ENCODE measurements at regions not wholly inside any gene's neighbourhood (a gene's known extent, or its start where the extent isn't known, plus 50 kb on each side); places are given as distances from the start of the nearest gene placed in this dataset.

GRCh38 chr16:85251225-85251760 lies 139.0 kb upstream of the CIBAR2 start:
- H3K4me3 Mint-ChIP-seq: no peak overlapping the region
- H3K9me3 Mint-ChIP-seq: no peaks in the 10 kb centered on the region
- no peak for DNase-seq (ENCODE audit: low spot score)
- H3K36me3 Mint-ChIP-seq (ENCODE audit: low read depth): no peaks in the 10 kb centered on the region
- H3K4me1 Mint-ChIP-seq (ENCODE audit: low read depth): no peaks in the 10 kb centered on the region
- intact Hi-C loops (cut with micrococcal nuclease): no loop called here
- H3K27ac Mint-ChIP-seq: no peak overlapping the region
- H3K27me3 Mint-ChIP-seq (ENCODE audit: insufficient read depth): peaks cover 2% of the 10 kb centered on the region

- Mint-ChIP-seq H3K4me1 (ENCODE audit: low read depth) (no peaks in the 10 kb centered on the region), H3K9me3 (no peaks in the 10 kb centered on the region), H3K4me3 (no peak overlapping the region), H3K36me3 (ENCODE audit: low read depth) (no peaks in the 10 kb centered on the region), H3K27ac (no peak overlapping the region), H3K27me3 (ENCODE audit: insufficient read depth) (peaks cover 2% of the 10 kb centered on the region)
- intact Hi-C loops (cut with micrococcal nuclease): no loop called here
- no peak for DNase-seq (ENCODE audit: low spot score)
Measured at GRCh38 chr16:85252014-85252413, 139.7 kb upstream of the CIBAR2 start.

GRCh38 chr16:85252461-85252860 lies 140.2 kb upstream of the CIBAR2 start:
- H3K27me3 Mint-ChIP-seq (ENCODE audit: insufficient read depth): peaks cover 2% of the 10 kb centered on the region
- no peaks in the 10 kb centered on the region for H3K4me1 Mint-ChIP-seq (ENCODE audit: low read depth)
- H3K36me3 Mint-ChIP-seq (ENCODE audit: low read depth): no peaks in the 10 kb centered on the region
- H3K9me3 Mint-ChIP-seq: no peaks in the 10 kb centered on the region
- no peak overlapping the region for H3K4me3 Mint-ChIP-seq
- no peak overlapping the region for H3K27ac Mint-ChIP-seq
- DNase-seq (ENCODE audit: low spot score): no peak
- intact Hi-C loops (cut with micrococcal nuclease): no loop called here

GRCh38 chr16:85253084-85253941 lies 141.0 kb upstream of the CIBAR2 start:
- Mint-ChIP-seq H3K27ac (no peak overlapping the region), H3K9me3 (no peaks in the 10 kb centered on the region), H3K36me3 (ENCODE audit: low read depth) (no peaks in the 10 kb centered on the region), H3K4me3 (no peak overlapping the region), H3K27me3 (ENCODE audit: insufficient read depth) (peaks cover 2% of the 10 kb centered on the region), H3K4me1 (ENCODE audit: low read depth) (no peaks in the 10 kb centered on the region)
- DNase-seq (ENCODE audit: low spot score): peak; percentile 35
- intact Hi-C loops (cut with micrococcal nuclease): loop anchor here (1.0 kb wide), 1 partner anchor 138 kb away; no protein-coding TSS in a partner anchor

GRCh38 chr16:85254051-85254450 lies 141.8 kb upstream of the CIBAR2 start:
- no peaks in the 10 kb centered on the region for H3K4me1 Mint-ChIP-seq (ENCODE audit: low read depth)
- no peaks in the 10 kb centered on the region for H3K9me3 Mint-ChIP-seq
- intact Hi-C loops (cut with micrococcal nuclease): no loop called here
- no peak overlapping the region for H3K4me3 Mint-ChIP-seq
- H3K27me3 Mint-ChIP-seq (ENCODE audit: insufficient read depth): no peaks in the 10 kb centered on the region
- no peak for DNase-seq (ENCODE audit: low spot score)
- H3K27ac Mint-ChIP-seq: no peak overlapping the region
- H3K36me3 Mint-ChIP-seq (ENCODE audit: low read depth): no peaks in the 10 kb centered on the region

- H3K27me3 Mint-ChIP-seq (ENCODE audit: insufficient read depth): no peaks in the 10 kb centered on the region
- no peak overlapping the region for H3K27ac Mint-ChIP-seq
- intact Hi-C loops (cut with micrococcal nuclease): no loop called here
- H3K36me3 Mint-ChIP-seq (ENCODE audit: low read depth): no peaks in the 10 kb centered on the region
- no peaks in the 10 kb centered on the region for H3K9me3 Mint-ChIP-seq
- no peak for DNase-seq (ENCODE audit: low spot score)
- H3K4me1 Mint-ChIP-seq (ENCODE audit: low read depth): no peaks in the 10 kb centered on the region
- H3K4me3 Mint-ChIP-seq: no peak overlapping the region
Measured at GRCh38 chr16:85254921-85255320, 142.6 kb upstream of the CIBAR2 start.

GRCh38 chr16:85255777-85256176 lies 143.5 kb upstream of the CIBAR2 start:
- Mint-ChIP-seq H3K27me3 (ENCODE audit: insufficient read depth) (no peaks in the 10 kb centered on the region), H3K4me3 (no peak overlapping the region), H3K9me3 (no peaks in the 10 kb centered on the region), H3K4me1 (ENCODE audit: low read depth) (no peaks in the 10 kb centered on the region), H3K36me3 (ENCODE audit: low read depth) (no peaks in the 10 kb centered on the region), H3K27ac (no peak overlapping the region)
- intact Hi-C loops (cut with micrococcal nuclease): no loop called here
- no peak for DNase-seq (ENCODE audit: low spot score)

GRCh38 chr16:85256190-85256739 lies 144.0 kb upstream of the CIBAR2 start:
- H3K9me3 Mint-ChIP-seq: no peaks in the 10 kb centered on the region
- no peak for DNase-seq (ENCODE audit: low spot score)
- no peaks in the 10 kb centered on the region for H3K36me3 Mint-ChIP-seq (ENCODE audit: low read depth)
- intact Hi-C loops (cut with micrococcal nuclease): no loop called here
- H3K27ac Mint-ChIP-seq: no peak overlapping the region
- no peaks in the 10 kb centered on the region for H3K4me1 Mint-ChIP-seq (ENCODE audit: low read depth)
- H3K27me3 Mint-ChIP-seq (ENCODE audit: insufficient read depth): no peaks in the 10 kb centered on the region
- H3K4me3 Mint-ChIP-seq: no peak overlapping the region

- Mint-ChIP-seq H3K36me3 (ENCODE audit: low read depth) (no peaks in the 10 kb centered on the region), H3K27ac (no peak overlapping the region), H3K4me3 (no peak overlapping the region), H3K27me3 (ENCODE audit: insufficient read depth) (peaks cover 8% of the 10 kb centered on the region), H3K4me1 (ENCODE audit: low read depth) (no peaks in the 10 kb centered on the region), H3K9me3 (no peaks in the 10 kb centered on the region)
- intact Hi-C loops (cut with micrococcal nuclease): no loop called here
- DNase-seq (ENCODE audit: low spot score): no peak
Measured at GRCh38 chr16:85257483-85257882, 145.2 kb upstream of the CIBAR2 start.

GRCh38 chr16:85258166-85258565 lies 145.9 kb upstream of the CIBAR2 start:
- H3K4me1 Mint-ChIP-seq (ENCODE audit: low read depth): no peaks in the 10 kb centered on the region

GRCh38 chr16:85258629-85259028 lies 146.4 kb upstream of the CIBAR2 start:
- Mint-ChIP-seq H3K9me3 (no peaks in the 10 kb centered on the region), H3K36me3 (ENCODE audit: low read depth) (no peaks in the 10 kb centered on the region), H3K27ac (no peak overlapping the region), H3K4me3 (no peak overlapping the region), H3K4me1 (ENCODE audit: low read depth) (no peaks in the 10 kb centered on the region), H3K27me3 (ENCODE audit: insufficient read depth) (peaks cover 8% of the 10 kb centered on the region)
- intact Hi-C loops (cut with micrococcal nuclease): no loop called here
- DNase-seq (ENCODE audit: low spot score): no peak

More at GRCh38 chr16:85258166-85258565, 145.9 kb upstream of the CIBAR2 start:
- H3K27me3 Mint-ChIP-seq (ENCODE audit: insufficient read depth): peaks cover 8% of the 10 kb centered on the region
- H3K27ac Mint-ChIP-seq: no peak overlapping the region
- H3K36me3 Mint-ChIP-seq (ENCODE audit: low read depth): no peaks in the 10 kb centered on the region
- no peaks in the 10 kb centered on the region for H3K9me3 Mint-ChIP-seq
- no peak for DNase-seq (ENCODE audit: low spot score)
- intact Hi-C loops (cut with micrococcal nuclease): no loop called here
- H3K4me3 Mint-ChIP-seq: no peak overlapping the region

GRCh38 chr16:85259115-85259831 lies 147.0 kb upstream of the CIBAR2 start:
- Mint-ChIP-seq H3K4me3 (no peak overlapping the region), H3K9me3 (no peaks in the 10 kb centered on the region), H3K27ac (no peak overlapping the region), H3K36me3 (ENCODE audit: low read depth) (no peaks in the 10 kb centered on the region), H3K27me3 (ENCODE audit: insufficient read depth) (peaks cover 8% of the 10 kb centered on the region), H3K4me1 (ENCODE audit: low read depth) (no peaks in the 10 kb centered on the region)
- no peak for DNase-seq (ENCODE audit: low spot score)
- intact Hi-C loops (cut with micrococcal nuclease): no loop called here

GRCh38 chr16:85259832-85260167 lies 147.5 kb upstream of the CIBAR2 start:
- DNase-seq (ENCODE audit: low spot score): no peak
- no peaks in the 10 kb centered on the region for H3K36me3 Mint-ChIP-seq (ENCODE audit: low read depth)
- intact Hi-C loops (cut with micrococcal nuclease): no loop called here
- no peak overlapping the region for H3K27ac Mint-ChIP-seq
- H3K4me1 Mint-ChIP-seq (ENCODE audit: low read depth): no peaks in the 10 kb centered on the region
- H3K27me3 Mint-ChIP-seq (ENCODE audit: insufficient read depth): peaks cover 8% of the 10 kb centered on the region
- H3K9me3 Mint-ChIP-seq: no peaks in the 10 kb centered on the region
- H3K4me3 Mint-ChIP-seq: no peak overlapping the region

All from activated T-helper 1 cell treated with anti-CD3 and anti-CD28 coated beads, Interleukin-12 subunit alpha, Interleukin-12 subunit beta, Interleukin-2, Interleukin-4 antibody, amounts not matched to agents 30 ng/mL and 10 ng/mL and 1 ng/mL, durations not matched to agents 14 hours and 24 hours and 36 hours (primary cell).